A549 (cell line): ENCODE measurements at regions not wholly inside any gene's neighbourhood (a gene's known extent, or its start where the extent isn't known, plus 50 kb on each side); places are given as distances from the start of the nearest gene placed in this dataset.

Source experiments
- CEBPB ChIP-seq, 2 experiments: fragments of >200 bp in 1 of 2; sonication (Bioruptor Twin) in 1 of 2; formaldehyde crosslinking in 1 of 2; IDR thresholded peaks; 2 replicates each; pipeline ENCODE4 v1.6.1; 2012 to 2016
- CTCF ChIP-seq: fragments of >200 bp; sonication (Bioruptor Twin); formaldehyde crosslinking; IDR thresholded peaks from 3 replicates; pipeline ENCODE4 v1.5.1; 2016
- MAX ChIP-seq: IDR thresholded peaks from 2 replicates; pipeline ENCODE4 v1.6.1; 2012
- POLR2A ChIP-seq: IDR thresholded peaks from 2 replicates; pipeline ENCODE4 v1.6.1; 2012; ENCODE audit warnings: mild to moderate bottlenecking, low read length
- RNF2 ChIP-seq: fragments of 200-600 bp; sonication (generic); IDR thresholded peaks from 2 replicates; pipeline ENCODE4 v1.6.1; 2016; ENCODE audit warnings: low read depth, mild to moderate bottlenecking, antibody characterized with exemption, moderate library complexity, borderline replicate concordance
- TP53 ChIP-seq: fragments of 250-450 bp; sonication (Bioruptor Pico); IDR thresholded peaks from 2 replicates; pipeline ENCODE4 v1.5.0; 2021; ENCODE audit warnings: mild to moderate bottlenecking, moderate library complexity
- USF2 ChIP-seq: fragments of 450-650 bp; IDR thresholded peaks from 2 replicates; pipeline ENCODE4 v1.6.1; 2014; ENCODE audit warnings: antibody characterized with exemption

- no peak for TF ChIP-seq TP53 (CRISPR knock-in tag)
- TF ChIP-seq USF2: no peak
- no peak for TF ChIP-seq CTCF
- no peak for TF ChIP-seq CEBPB (IDR thresholded peaks at IDR 0.05)
- no peak for TF ChIP-seq MAX
- no peak for TF ChIP-seq RNF2
- no peak for TF ChIP-seq POLR2A
These were observed 542.4 kb upstream of the DPP6 start for GRCh38 chr7:153509768-153510167.
